ENCODE measurements at regions not wholly inside any gene's neighbourhood (a gene's known extent, or its start where the extent isn't known, plus 50 kb on each side); places are given as distances from the start of the nearest gene placed in this dataset.

DNA sequence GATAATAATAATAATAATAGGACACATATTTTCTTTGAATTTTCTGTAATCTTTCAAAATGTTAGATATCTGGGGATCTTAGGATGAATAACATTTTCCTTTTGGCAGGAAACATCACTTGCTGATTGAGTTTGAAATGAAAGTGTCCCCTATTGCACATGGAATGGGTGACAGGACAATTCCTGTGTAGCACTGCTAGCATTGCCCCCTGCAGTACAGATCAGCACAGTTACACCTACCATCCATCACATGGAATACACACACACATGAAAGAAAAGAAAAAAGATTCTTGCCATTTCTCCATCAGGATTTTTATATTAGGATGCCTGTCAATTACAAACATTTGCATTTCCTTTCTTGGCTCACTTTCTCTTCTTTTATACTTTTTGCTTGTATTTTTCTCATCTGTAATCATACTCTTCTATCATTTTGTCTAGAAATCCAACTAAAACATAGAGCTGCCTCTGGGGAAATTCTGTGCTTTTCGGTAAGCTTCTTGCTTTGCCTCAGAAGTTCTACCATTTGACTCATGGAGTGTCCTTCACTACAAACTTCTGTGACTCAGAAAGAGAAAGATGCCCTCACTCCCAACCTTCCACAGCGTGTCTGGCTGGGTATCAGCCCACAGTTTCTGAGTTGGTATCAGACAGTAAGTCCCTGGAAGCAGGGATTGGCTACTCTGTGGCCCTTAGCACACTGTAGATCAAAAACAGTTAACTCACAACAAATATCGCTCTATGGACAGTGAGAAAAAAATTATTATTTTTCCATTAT, 641.2 kb downstream of the PTPRC start:
- H3K4me3 ChIP-seq (ENCODE audit: control insufficient read depth, low read depth, low read length): no peak overlapping the region
- DNase-seq (ENCODE audit: low read depth): peak; percentile 46
- TF ChIP-seq, protein P1, sequence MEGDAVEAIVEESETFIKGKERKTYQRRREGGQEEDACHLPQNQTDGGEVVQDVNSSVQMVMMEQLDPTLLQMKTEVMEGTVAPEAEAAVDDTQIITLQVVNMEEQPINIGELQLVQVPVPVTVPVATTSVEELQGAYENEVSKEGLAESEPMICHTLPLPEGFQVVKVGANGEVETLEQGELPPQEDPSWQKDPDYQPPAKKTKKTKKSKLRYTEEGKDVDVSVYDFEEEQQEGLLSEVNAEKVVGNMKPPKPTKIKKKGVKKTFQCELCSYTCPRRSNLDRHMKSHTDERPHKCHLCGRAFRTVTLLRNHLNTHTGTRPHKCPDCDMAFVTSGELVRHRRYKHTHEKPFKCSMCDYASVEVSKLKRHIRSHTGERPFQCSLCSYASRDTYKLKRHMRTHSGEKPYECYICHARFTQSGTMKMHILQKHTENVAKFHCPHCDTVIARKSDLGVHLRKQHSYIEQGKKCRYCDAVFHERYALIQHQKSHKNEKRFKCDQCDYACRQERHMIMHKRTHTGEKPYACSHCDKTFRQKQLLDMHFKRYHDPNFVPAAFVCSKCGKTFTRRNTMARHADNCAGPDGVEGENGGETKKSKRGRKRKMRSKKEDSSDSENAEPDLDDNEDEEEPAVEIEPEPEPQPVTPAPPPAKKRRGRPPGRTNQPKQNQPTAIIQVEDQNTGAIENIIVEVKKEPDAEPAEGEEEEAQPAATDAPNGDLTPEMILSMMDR (conservative IDR thresholded peaks at IDR 0.05; ENCODE audit: control insufficient read depth, insufficient read depth, low read depth, low read length): no peak

DNA sequence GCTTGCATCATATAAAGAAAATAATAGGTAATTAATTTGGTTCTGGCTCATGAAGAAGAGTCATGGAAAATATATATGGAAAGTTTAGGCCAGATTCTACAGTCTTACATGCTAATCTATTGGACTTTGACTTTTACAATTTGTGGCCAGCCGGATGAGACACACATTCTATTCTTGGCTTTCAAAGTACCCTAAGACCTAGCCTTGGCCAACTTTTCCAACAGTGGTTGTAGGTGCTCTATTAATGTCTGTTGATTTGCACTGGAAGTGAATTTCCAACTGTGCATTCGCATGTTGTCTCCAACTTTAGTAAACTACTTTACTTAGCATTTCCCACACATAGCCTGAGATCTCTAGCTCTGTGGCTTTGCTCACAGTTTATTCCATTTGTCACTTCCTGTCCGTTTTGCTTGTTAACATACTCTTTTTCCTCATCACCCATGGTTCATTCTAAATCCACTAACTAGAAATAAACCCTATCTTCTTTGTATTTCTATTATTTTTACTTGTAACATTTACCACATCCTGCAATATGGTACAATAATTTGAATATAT, 644.0 kb downstream of the PTPRC start:
- TF ChIP-seq, protein P1 (conservative IDR thresholded peaks at IDR 0.05; ENCODE audit: control insufficient read depth, insufficient read depth, low read depth, low read length): no peak
- H3K4me3 ChIP-seq (ENCODE audit: control insufficient read depth, low read depth, low read length): no peak overlapping the region
- no peak for DNase-seq (ENCODE audit: low read depth)

DNA sequence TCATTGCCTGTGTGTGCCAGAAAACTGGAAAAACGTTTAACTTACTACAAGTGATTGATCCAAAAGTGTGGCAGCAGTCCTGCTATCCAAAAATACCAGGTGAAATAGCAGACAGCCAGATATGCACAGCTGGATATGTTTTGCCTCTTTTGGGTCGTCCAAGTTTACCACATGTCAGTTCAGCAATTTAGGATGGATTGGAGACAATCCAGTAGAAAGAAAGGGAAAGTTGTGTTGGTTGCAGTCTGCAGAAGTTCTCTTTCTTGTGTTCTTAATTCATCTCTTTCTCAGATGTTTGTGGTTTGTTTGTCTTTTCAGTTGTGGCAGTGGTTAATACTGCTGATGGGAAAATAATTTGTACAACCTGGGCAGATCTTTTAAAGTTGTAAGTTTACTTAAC, 645.0 kb downstream of the PTPRC start:
- TF ChIP-seq, protein P1 (conservative IDR thresholded peaks at IDR 0.05; ENCODE audit: control insufficient read depth, insufficient read depth, low read depth, low read length): no peak
- no peak overlapping the region for H3K4me3 ChIP-seq (ENCODE audit: control insufficient read depth, low read depth, low read length)
- no peak for DNase-seq (ENCODE audit: low read depth)

DNA sequence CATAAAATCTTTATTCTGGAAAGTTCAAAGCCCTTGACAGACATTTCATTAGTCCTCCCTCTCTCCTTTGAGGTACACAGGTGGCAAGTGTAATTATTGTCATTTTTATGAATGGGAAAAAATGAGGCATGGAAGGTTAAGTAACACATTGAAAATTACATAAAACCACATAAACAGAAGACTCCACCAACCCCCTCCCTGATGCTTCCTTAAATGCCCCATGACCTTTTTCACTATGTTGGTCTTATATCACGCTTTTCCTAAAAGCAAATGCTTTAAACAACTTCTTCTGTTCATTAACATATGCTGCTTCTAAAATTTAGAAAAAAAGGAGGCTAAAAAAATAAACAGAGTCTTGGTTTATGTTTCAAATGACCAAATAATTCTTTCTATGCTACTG, 648.4 kb downstream of the PTPRC start:
- no peak for DNase-seq (ENCODE audit: low read depth)
- TF ChIP-seq, protein P1 (conservative IDR thresholded peaks at IDR 0.05; ENCODE audit: control insufficient read depth, insufficient read depth, low read depth, low read length): no peak
- no peak overlapping the region for H3K4me3 ChIP-seq (ENCODE audit: control insufficient read depth, low read depth, low read length)

DNA sequence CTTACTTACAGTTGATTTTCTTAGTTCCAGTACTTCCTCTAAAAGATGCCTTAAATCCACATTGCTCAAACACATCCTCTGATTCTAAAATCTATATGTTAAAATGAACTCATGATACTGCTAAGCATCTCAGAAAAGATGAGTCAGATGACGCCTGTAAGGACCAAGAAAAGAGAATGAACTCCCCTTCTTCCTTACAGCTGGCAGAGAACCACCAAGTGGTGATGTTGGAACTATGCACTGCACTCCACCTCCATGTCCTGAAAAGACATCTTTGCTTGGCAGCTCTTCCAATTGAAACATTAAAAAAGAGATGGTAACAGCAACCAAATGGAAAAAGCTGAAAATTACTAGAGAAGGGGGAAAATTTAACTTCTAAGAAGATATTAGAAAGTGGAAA, 648.8 kb downstream of the PTPRC start:
- TF ChIP-seq, protein P1 (conservative IDR thresholded peaks at IDR 0.05; ENCODE audit: control insufficient read depth, insufficient read depth, low read depth, low read length): no peak
- DNase-seq (ENCODE audit: low read depth): peak; percentile 18
- H3K4me3 ChIP-seq (ENCODE audit: control insufficient read depth, low read depth, low read length): no peak overlapping the region

DNA sequence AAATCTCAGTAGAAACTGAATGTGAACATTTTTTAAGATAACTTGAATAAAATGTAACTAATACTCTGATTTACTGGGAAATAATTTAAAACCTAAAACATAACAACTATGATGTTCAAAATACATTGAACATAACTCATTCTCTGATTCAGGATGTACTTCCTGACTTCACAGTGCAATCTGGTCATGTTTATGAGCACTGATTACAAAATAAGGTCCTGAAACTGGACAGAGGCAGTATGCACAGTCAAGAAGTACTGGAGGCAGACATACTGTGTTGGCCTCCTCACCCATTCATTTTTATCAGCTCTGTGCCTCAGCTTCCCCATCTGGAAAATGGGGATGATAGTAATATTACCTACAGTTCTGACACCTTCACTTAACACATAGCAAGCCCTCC, 651.3 kb downstream of the PTPRC start:
- H3K4me3 ChIP-seq (ENCODE audit: control insufficient read depth, low read depth, low read length): no peak overlapping the region
- TF ChIP-seq, protein P1 (conservative IDR thresholded peaks at IDR 0.05; ENCODE audit: control insufficient read depth, insufficient read depth, low read depth, low read length): no peak
- DNase-seq (ENCODE audit: low read depth): peak; percentile 62

All from fibroblast of mammary gland (primary cell).